ENCODE measurements at regions not wholly inside any gene's neighbourhood (a gene's known extent, or its start where the extent isn't known, plus 50 kb on each side); places are given as distances from the start of the nearest gene placed in this dataset.
A peak's percentile ranks its signal among the peaks of the same experiment; 100 is the strongest.

GRCh38 chr4:137200322-137200721 is 332.0 kb downstream of the PCDH18 start:
- no peak for DNase-seq (ENCODE audit: low read depth)

GRCh38 chr4:137198791-137199190 is 333.5 kb downstream of the PCDH18 start:
- no peak for DNase-seq (ENCODE audit: low read depth)

GRCh38 chr4:137194670-137195069 is 337.6 kb downstream of the PCDH18 start:
- no peak for DNase-seq (ENCODE audit: low read depth)

- DNase-seq (ENCODE audit: low read depth) = no peak
Observed at GRCh38 chr4:137193564-137193963, 338.7 kb downstream of the PCDH18 start.

GRCh38 chr4:137181293-137181899 is 350.9 kb downstream of the PCDH18 start:
- DNase-seq (ENCODE audit: low read depth) = no peak

GRCh38 chr4:137180349-137180748 is 351.9 kb downstream of the PCDH18 start:
- no peak for DNase-seq (ENCODE audit: low read depth)

GRCh38 chr4:137156807-137157206 is 375.5 kb downstream of the PCDH18 start:
- no peak for DNase-seq (ENCODE audit: low read depth)

- DNase-seq (ENCODE audit: low read depth) = peak; percentile 77
Observed at GRCh38 chr4:137156054-137156453, 376.2 kb downstream of the PCDH18 start.

- DNase-seq (ENCODE audit: low read depth) = no peak
Observed at GRCh38 chr4:137131201-137131600, 401.1 kb downstream of the PCDH18 start.

GRCh38 chr4:137129845-137130244 is 402.4 kb downstream of the PCDH18 start:
- DNase-seq (ENCODE audit: low read depth) = no peak

- DNase-seq (ENCODE audit: low read depth) = peak; percentile 39
Observed at GRCh38 chr4:137129441-137129840, 402.9 kb downstream of the PCDH18 start.

GRCh38 chr4:137125011-137125410 is 407.3 kb downstream of the PCDH18 start:
- DNase-seq (ENCODE audit: low read depth) = peak; percentile 43

- DNase-seq (ENCODE audit: low read depth) = peak; percentile 79
Observed at GRCh38 chr4:137124278-137124932, 407.9 kb downstream of the PCDH18 start.

GRCh38 chr4:137122876-137123275 is 409.4 kb downstream of the PCDH18 start:
- DNase-seq (ENCODE audit: low read depth) = no peak

- DNase-seq (ENCODE audit: low read depth) = peak; percentile 34
Observed at GRCh38 chr4:137116144-137116543, 416.1 kb downstream of the PCDH18 start.

- DNase-seq (ENCODE audit: low read depth) = no peak
Observed at GRCh38 chr4:137106733-137107132, 425.6 kb downstream of the PCDH18 start.

GRCh38 chr4:137106287-137106686 is 426.0 kb downstream of the PCDH18 start:
- no peak for DNase-seq (ENCODE audit: low read depth)

GRCh38 chr4:137090951-137091350 is 441.3 kb downstream of the PCDH18 start:
- no peak for DNase-seq (ENCODE audit: low read depth)

GRCh38 chr4:137083571-137084135 is 448.6 kb downstream of the PCDH18 start:
- DNase-seq (ENCODE audit: low read depth) = peak; percentile 3

GRCh38 chr4:137082061-137082460 is 450.2 kb downstream of the PCDH18 start:
- no peak for DNase-seq (ENCODE audit: low read depth)

GRCh38 chr4:137076908-137077307 is 455.4 kb downstream of the PCDH18 start:
- DNase-seq (ENCODE audit: low read depth) = no peak

GRCh38 chr4:137075586-137075985 is 456.7 kb downstream of the PCDH18 start:
- DNase-seq (ENCODE audit: low read depth) = no peak

- no peak for DNase-seq (ENCODE audit: low read depth)
Observed at GRCh38 chr4:137070614-137071013, 461.7 kb downstream of the PCDH18 start.

- DNase-seq (ENCODE audit: low read depth) = no peak
Observed at GRCh38 chr4:137069473-137069872, 462.8 kb downstream of the PCDH18 start.
